8988T (cell line): ENCODE measurements at regions not wholly inside any gene's neighbourhood (a gene's known extent, or its start where the extent isn't known, plus 50 kb on each side); places are given as distances from the start of the nearest gene placed in this dataset.
"Not testable (repeated sequence)": the region's sequence is repeated elsewhere in the genome, so short reads cannot be mapped to it uniquely, and the experiment has no call there.

Source experiments
- DNase-seq: peaks from one replicate; pipeline ENCODE4 v3.0.0; 2011

DNA sequence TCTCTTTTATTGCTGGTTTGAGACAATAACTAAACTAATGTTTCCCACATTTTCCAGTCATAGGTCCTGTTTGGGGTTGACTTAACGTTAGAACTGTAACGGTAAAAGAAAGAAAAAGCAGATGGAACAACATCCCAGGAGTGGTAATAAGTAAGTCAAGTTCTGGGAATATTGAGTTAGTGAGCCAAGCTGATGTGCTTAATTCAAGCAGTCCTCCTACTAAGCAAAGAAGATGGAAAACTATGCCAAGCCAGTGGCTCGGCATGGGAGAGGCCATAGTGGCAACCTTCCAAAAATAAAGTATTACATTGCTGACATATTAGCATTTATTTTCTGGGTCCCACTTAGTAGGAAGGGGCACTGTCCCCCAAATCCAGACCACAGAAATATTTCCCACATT, 161.7 kb upstream of the CDH5 start:
- DNase-seq, result no peak

GRCh38 chr16:66203476-66203875, 163.0 kb upstream of the CDH5 start:
- no peak for DNase-seq

GRCh38 chr16:66199189-66199588, 167.3 kb upstream of the CDH5 start:
- DNase-seq, result no peak

DNA sequence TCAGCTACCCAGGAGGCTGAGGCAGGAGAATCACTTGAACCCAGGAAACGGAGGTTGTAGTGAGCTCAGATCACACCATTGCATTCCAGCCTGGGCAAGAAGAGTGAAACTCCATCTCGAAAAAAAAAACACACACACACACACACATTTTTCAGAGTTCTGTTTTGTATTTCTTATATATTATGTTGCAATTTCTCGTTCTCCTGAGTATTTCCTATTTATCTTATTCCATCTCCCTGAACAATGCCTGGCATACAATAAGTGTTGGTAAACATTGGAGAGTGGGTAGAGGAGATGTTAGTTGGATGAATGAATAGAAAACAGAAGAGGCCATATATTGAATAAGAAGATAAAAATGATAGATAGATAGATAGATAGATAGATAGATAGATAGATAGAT, 167.8 kb upstream of the CDH5 start:
- DNase-seq, result no peak

DNA sequence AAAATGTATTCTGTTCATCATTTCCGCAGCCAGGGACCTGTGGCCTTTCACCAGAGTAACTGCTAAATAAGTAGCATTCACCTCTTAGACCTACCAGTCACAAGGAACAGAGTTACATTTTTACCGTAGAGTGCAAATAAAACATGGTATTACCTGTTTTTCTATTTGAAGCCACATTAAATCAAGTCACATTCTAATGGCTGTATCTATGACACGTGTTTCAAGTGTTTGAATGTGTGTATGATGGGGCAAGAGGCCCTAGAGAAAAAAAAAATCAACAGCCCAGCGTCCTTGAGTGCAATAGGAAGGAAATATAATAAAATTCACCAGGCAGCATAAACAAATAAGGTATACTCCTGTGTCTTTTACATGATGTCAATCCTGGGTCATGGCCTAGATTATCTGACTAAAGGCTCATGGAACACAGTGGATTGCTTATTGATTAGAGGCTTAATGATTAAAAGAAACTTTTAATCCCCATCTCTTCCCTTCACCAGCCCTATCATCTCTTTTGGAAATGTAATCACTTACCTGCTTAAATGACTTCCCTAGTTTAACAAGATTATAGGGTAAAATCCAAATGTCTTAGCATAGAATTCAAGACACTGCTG, 168.7 kb upstream of the CDH5 start:
- DNase-seq, result no peak

- DNase-seq, result no peak
Observed at GRCh38 chr16:66196770-66197169, 169.7 kb upstream of the CDH5 start.

GRCh38 chr16:66194866-66195265, 171.6 kb upstream of the CDH5 start:
- no peak for DNase-seq

- no peak for DNase-seq
Observed at GRCh38 chr16:66193543-66194229, 172.8 kb upstream of the CDH5 start.

- DNase-seq, result no peak
Observed at GRCh38 chr16:66190411-66190810, 176.1 kb upstream of the CDH5 start.

- no peak for DNase-seq
Observed at GRCh38 chr16:66189951-66190350, 176.5 kb upstream of the CDH5 start.

- DNase-seq, result no peak
Observed at GRCh38 chr16:66188917-66189725, 177.4 kb upstream of the CDH5 start.

GRCh38 chr16:66186251-66186785, 180.2 kb upstream of the CDH5 start:
- DNase-seq, result no peak

- no peak for DNase-seq
Observed at GRCh38 chr16:66182592-66182991, 183.9 kb upstream of the CDH5 start.

GRCh38 chr16:66176731-66177130, 189.8 kb upstream of the CDH5 start:
- DNase-seq, result no peak

DNA sequence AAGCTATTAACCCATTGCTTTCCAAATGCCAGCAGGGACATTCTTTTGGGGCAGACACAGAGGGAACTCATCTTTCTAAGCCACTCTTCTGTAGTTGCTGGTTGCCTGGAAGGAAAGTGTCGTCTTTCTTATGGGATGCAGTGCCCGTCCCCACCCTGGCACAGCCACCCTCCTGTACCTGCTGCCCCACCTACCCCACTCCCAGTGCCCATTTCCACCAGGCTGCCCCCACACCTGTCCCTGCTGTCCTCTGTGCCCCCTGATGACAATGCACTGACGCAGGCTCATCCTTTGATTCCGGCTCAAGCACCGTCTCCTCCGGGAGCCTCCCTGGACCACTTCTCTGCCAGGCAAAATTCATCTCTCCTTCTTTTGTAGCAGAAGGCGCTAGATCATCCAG, 190.4 kb upstream of the CDH5 start:
- no peak for DNase-seq

DNA sequence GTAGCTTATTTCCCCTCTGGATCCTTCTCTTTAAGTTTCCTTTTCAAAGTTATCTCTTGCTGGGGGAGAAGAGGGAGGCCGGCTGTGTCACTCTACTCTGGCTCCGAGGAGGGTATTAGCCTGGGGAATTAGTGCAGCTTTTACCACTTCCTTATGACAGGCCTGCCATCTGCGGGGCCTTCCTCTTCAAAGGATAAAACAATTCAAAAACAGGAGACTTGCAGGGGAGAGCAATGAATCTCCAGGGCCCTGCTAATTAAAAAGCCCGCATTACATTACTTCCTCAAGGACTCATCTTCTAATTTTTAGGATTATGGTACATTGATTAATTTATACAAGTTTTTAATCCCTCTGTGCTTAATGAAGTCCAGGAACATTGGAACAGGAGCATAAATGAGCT, 190.9 kb upstream of the CDH5 start:
- DNase-seq, result no peak

DNA sequence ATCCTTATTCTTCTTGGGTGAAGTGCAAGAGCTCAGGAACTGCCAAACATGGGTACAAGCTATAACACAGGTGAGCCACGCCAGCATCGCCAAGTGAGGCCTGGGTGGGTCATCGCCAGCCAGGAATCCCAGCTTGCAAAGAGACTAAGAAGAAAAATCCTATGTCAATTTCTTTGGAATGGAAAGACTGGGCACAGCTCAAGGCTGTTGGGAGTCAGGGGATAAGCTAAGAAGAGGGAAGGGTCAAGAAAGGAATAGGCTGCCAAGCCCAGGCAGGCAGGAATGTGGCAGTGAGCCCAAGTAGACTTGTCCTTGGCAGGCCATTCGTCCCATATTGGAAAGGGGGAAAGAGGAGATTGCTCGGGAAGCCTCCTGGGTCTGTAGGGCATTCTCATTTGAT, 191.4 kb upstream of the CDH5 start:
- DNase-seq, result no peak

- DNase-seq, result not testable (repeated sequence)
Observed at GRCh38 chr16:66173796-66174195, 192.7 kb upstream of the CDH5 start.

- DNase-seq, result not testable (repeated sequence)
Observed at GRCh38 chr16:66173181-66173580, 193.3 kb upstream of the CDH5 start.

GRCh38 chr16:66172463-66172862, 194.0 kb upstream of the CDH5 start:
- no peak for DNase-seq

DNA sequence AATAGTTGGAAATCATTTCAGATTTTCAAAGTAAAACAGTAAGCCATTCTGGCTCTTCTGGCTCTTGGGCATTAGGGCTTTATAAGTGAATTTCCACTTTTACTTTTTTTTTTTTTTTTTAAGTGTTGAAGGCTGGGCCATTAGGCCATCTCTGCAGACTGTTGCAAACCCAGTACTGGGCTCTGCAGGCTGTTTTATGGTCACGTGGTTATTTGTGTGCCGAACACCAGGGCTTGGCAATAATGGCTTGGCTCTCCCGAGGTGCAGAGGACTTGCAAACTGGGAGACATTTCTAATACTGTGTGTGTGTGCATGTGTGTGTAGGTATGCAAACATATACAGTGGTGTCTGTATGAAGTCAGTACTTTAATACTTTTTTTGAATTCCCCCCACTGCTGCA, 194.9 kb upstream of the CDH5 start:
- no peak for DNase-seq

DNA sequence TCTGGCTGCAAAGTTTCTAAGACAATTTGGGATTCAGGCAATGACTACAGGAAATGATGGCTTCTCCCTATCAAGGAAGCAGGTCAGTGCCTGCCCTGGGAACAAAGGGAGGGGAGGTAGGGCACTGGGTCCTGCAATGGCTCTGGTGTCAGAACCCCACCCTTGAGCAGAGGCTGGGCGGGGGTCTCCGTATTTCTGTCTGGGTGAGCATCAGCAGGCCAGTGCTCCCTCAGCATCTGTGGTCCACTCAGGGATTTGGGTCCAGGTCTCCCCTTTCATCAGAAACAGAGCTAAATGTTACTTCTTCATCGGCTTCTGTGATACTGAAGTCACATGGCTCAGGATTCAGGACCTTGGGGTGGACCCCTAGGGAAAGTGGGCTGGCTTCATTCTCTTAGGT, 195.5 kb upstream of the CDH5 start:
- DNase-seq, result no peak

DNA sequence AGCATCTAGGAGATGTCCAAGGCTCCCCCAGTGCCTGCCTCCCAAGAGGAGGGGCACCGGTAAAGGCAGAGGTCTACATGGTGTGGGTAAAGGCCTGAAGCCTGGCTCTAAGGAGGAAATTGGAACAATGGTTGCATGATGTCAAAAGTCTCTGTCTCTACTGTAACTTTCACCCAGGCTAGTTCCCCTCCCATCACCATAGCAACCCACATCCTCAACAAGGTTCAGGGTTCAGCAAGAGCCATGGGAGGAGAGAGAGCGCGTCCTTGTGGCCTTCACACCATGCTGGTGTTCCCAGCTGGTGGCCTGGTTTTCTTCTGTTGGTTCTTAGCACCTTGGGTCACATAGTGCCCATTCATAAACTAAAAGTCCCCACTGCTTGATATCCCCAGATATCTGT, 196.7 kb upstream of the CDH5 start:
- DNase-seq, result no peak

GRCh38 chr16:66168777-66169176, 197.7 kb upstream of the CDH5 start:
- DNase-seq, result no peak
